ENCODE measurements at regions not wholly inside any gene's neighbourhood (a gene's known extent, or its start where the extent isn't known, plus 50 kb on each side); places are given as distances from the start of the nearest gene placed in this dataset.

DNA sequence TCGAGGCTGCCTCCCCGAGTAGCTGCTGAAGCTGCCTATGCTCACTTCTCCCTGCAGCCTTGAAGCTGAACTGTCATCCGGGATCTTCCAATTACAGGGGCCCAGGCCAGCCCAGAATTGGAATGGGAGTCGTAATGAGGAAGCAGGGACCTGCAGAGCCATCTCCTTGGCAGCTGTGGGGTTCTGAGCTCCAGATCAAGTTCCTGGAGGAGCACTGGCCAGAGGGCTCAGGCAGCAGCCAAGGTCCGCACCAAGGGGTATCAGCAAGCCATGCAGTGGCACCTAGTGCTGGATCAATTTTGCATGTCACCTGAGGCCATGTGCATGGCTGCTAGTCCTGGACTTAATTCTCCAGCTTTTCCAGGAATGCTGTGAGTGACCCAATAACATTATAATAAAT lies 163.2 kb upstream of the TSHZ2 start:
- TF ChIP-seq POLR2AphosphoS5 (IDR thresholded peaks at IDR 0.05; ENCODE audit: low read depth, low read length) (no peak), TAF1 (IDR thresholded peaks at IDR 0.05; ENCODE audit: low read depth, low read length) (no peak), POLR2A (IDR thresholded peaks at IDR 0.05; ENCODE audit: low read depth, low read length) (no peak), POU2F2 (IDR thresholded peaks at IDR 0.05; ENCODE audit: low read depth, low read length) (no peak), SPI1 (IDR thresholded peaks at IDR 0.05; ENCODE audit: low read depth, low read length) (no peak), PAX5 (IDR thresholded peaks at IDR 0.05; ENCODE audit: insufficient read depth, low read length, severe bottlenecking) (no peak)
